ENCODE measurements at regions not wholly inside any gene's neighbourhood (a gene's known extent, or its start where the extent isn't known, plus 50 kb on each side); places are given as distances from the start of the nearest gene placed in this dataset.
"Not testable (repeated sequence)": the region's sequence is repeated elsewhere in the genome, so short reads cannot be mapped to it uniquely, and the experiment has no call there.

DNA sequence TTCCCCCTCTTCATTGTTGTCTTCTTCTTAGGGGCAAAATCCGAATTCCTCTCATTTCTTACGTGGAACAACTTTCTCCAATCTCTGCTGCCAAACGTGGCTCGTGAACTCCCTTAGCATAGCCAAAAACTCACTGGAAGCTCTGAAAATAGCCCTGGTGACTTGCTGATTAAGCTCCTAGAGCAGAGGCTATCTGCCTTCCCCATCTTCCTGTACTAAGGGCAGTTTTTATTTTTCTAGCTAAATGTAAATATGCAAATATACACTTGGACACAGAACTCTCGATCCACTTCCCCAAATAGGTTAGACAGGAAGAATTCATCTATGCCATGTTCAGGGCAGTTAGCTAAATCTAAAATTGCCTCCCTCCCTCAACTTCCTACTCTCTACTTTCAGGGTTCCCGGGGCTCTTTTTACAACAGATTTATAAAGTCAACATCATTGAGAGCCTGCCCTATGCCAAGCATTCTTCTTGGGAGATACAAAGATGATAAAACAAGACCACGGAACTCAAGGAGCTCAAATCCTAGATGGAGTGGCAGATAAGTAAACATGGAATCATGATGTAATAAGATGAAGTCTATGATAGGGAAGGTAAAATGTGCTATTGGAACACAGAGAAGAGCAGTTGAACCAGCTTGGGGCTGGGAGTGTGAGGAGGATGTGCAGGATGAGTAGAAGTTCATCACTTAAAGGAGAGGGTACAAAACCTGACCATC, 59.4 kb upstream of the FMOD start:
- Histone ChIP-seq H3K4me3 (ENCODE audit: low read length in 2 of 2) (no peak overlapping the region), H3K4me1 (ENCODE audit: control insufficient read depth in 2 of 2, insufficient read depth in 2 of 2, low read length in 2 of 2) (peaks cover 17 to 32% of the 10 kb centered on the region in 2 donors), H3K27ac (ENCODE audit: low read depth in 2 of 2, low read length in 2 of 2) (no peak overlapping the region), H3K27me3 (ENCODE audit: control insufficient read depth in 2 of 2, insufficient read depth in 2 of 2, low read length in 2 of 2) (no peaks in the 10 kb centered on the region), H3K9ac (ENCODE audit: low read depth in 1 of 2, low read length in 2 of 2) (no peak overlapping the region), H3K9me3 (ENCODE audit: control insufficient read depth in 2 of 2, low read length in 2 of 2) (no peaks in the 10 kb centered on the region), H3K36me3 (ENCODE audit: control insufficient read depth in 2 of 2, insufficient read depth in 2 of 2, low read length in 2 of 2) (no peaks in the 10 kb centered on the region)

DNA sequence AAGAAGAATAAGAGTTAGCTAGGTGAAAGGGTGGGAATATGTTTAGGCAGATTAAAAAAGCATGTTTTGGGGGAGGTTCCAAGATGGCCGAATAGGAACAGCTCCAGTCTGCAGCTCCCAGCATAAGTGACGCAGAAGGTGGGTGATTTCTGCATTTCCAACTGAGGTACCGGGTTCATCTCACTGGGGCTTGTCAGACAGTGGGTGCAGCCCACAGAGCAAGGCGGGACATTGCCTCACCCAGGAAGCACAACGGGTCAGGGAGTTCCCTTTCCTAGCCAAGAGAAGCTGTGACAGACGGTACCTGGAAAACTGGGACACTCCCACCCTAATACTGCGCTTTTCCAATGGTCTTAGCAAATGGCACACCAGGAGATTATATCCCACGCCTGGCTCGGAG, 60.5 kb upstream of the FMOD start:
- H3K9me3 ChIP-seq (ENCODE audit: control insufficient read depth in 2 of 2, low read length in 2 of 2); H3K27me3 ChIP-seq (ENCODE audit: control insufficient read depth in 2 of 2, insufficient read depth in 2 of 2, low read length in 2 of 2); H3K4me3 ChIP-seq (ENCODE audit: low read length in 2 of 2): not testable (repeated sequence)

DNA sequence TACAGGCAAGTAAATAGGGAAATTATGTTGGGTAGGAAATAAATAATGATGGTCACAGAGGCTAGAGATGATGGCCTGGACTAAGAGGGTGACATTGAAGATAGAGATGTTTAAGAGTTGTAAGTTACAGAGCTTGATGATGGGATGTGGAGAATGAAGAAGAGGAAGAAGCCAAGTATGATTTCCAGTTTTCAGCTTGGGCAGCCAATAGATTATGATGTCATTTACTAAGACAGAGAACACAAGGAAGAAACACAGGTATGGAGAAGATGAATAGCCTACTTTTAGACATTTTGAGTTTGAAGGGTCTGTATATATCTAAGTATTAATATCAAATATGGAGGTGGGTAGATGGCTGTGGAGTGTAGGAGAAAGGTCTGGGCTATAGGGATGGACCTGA, 56.0 kb upstream of the PRELP start:
- no peaks in the 10 kb centered on the region for H3K36me3 ChIP-seq (ENCODE audit: control insufficient read depth in 2 of 2, insufficient read depth in 2 of 2, low read length in 2 of 2)
- no peak overlapping the region for H3K27ac ChIP-seq (ENCODE audit: low read depth in 2 of 2, low read length in 2 of 2)
- no peaks in the 10 kb centered on the region for H3K27me3 ChIP-seq (ENCODE audit: control insufficient read depth in 2 of 2, insufficient read depth in 2 of 2, low read length in 2 of 2)
- no peaks in the 10 kb centered on the region for H3K9me3 ChIP-seq (ENCODE audit: control insufficient read depth in 2 of 2, low read length in 2 of 2)
- H3K4me3 ChIP-seq (ENCODE audit: low read length in 2 of 2) = no peak overlapping the region
- peaks cover 0 to 3% of the 10 kb centered on the region in 2 donors for H3K4me1 ChIP-seq (ENCODE audit: control insufficient read depth in 2 of 2, insufficient read depth in 2 of 2, low read length in 2 of 2)
- no peak overlapping the region for H3K9ac ChIP-seq (ENCODE audit: low read depth in 1 of 2, low read length in 2 of 2)

More for the DNA sequence above, 60.5 kb upstream of the FMOD start:
- H3K27ac ChIP-seq (ENCODE audit: low read depth in 2 of 2, low read length in 2 of 2); H3K36me3 ChIP-seq (ENCODE audit: control insufficient read depth in 2 of 2, insufficient read depth in 2 of 2, low read length in 2 of 2); H3K9ac ChIP-seq (ENCODE audit: low read depth in 1 of 2, low read length in 2 of 2): not testable (repeated sequence)
- H3K4me1 ChIP-seq (ENCODE audit: control insufficient read depth in 2 of 2, insufficient read depth in 2 of 2, low read length in 2 of 2) = peaks cover 14 to 27% of the 10 kb centered on the region in 2 donors

DNA sequence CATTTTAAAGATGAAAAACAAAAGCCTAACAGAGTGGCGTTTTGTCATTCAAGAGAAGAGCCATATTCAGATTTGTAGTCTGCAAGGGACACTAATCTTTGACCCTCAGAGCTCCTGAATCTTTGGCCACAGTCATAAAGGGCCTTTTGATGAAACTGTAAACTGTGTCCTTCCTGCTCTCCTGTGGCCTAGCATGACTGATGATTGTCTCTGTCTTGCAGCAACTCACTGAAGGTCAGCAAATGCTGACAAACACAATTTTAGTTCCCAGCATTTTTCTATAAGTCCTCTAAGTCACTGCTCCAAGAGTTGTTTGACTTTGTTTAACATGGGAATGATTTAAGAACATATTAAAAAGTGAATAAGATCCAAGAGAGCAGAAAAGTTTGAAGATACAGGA, 55.3 kb upstream of the PRELP start:
- no peak overlapping the region for H3K9ac ChIP-seq (ENCODE audit: low read depth in 1 of 2, low read length in 2 of 2)
- no peak overlapping the region for H3K4me3 ChIP-seq (ENCODE audit: low read length in 2 of 2)
- H3K4me1 ChIP-seq (ENCODE audit: control insufficient read depth in 2 of 2, insufficient read depth in 2 of 2, low read length in 2 of 2) = peaks cover 7 to 10% of the 10 kb centered on the region in 2 donors
- no peak overlapping the region for H3K27ac ChIP-seq (ENCODE audit: low read depth in 2 of 2, low read length in 2 of 2)
- no peaks in the 10 kb centered on the region for H3K9me3 ChIP-seq (ENCODE audit: control insufficient read depth in 2 of 2, low read length in 2 of 2)
- no peaks in the 10 kb centered on the region for H3K36me3 ChIP-seq (ENCODE audit: control insufficient read depth in 2 of 2, insufficient read depth in 2 of 2, low read length in 2 of 2)
- H3K27me3 ChIP-seq (ENCODE audit: control insufficient read depth in 2 of 2, insufficient read depth in 2 of 2, low read length in 2 of 2) = no peaks in the 10 kb centered on the region

DNA sequence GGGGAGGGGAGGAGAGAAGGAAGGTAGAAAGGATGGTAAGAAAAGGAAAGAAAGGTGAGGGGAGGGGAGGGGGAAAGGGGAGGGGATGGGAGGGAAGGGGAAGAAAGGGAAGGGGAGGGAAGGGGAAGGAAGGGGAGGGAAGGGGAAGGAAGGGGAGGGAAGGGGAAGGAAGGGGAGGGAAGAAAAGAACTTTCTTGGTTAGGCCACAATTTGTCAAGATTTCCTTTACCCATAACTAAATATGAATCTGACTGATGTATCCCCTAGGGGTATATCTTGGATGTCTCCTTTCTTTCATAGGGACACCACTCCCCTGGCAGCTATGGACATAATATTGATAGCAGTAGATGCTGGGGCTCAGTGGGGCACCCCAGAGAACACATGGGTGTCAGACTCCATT, 54.4 kb upstream of the PRELP start:
- Histone ChIP-seq H3K36me3 (ENCODE audit: control insufficient read depth in 2 of 2, insufficient read depth in 2 of 2, low read length in 2 of 2) (no peaks in the 10 kb centered on the region), H3K9me3 (ENCODE audit: control insufficient read depth in 2 of 2, low read length in 2 of 2) (no peaks in the 10 kb centered on the region), H3K27ac (ENCODE audit: low read depth in 2 of 2, low read length in 2 of 2) (no peak overlapping the region), H3K9ac (ENCODE audit: low read depth in 1 of 2, low read length in 2 of 2) (no peak overlapping the region), H3K4me3 (ENCODE audit: low read length in 2 of 2) (no peak overlapping the region), H3K27me3 (ENCODE audit: control insufficient read depth in 2 of 2, insufficient read depth in 2 of 2, low read length in 2 of 2) (no peaks in the 10 kb centered on the region), H3K4me1 (ENCODE audit: control insufficient read depth in 2 of 2, insufficient read depth in 2 of 2, low read length in 2 of 2) (peaks cover 15 to 19% of the 10 kb centered on the region in 2 donors)

DNA sequence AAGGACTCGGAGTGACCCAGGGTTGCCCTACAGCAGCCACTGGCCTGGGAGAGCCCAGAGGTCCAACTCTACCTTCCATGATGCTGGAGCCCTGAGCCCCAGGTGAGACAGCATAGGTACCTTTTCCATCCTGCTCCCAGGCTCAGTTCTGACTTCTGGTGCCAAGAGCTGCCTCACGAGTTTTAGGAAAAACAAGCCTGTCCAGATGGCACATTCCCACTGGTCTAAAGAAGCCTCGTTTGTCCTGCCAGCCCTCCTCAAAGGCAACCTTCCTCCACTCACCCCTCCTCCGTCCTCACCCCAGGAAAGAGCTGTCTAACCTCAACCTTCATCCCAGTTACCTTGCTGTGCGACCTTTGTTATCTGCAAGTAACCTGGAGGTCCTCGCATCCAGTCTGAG, 53.5 kb upstream of the PRELP start:
- H3K4me3 ChIP-seq (ENCODE audit: low read length in 2 of 2) = no peak overlapping the region
- no peaks in the 10 kb centered on the region for H3K36me3 ChIP-seq (ENCODE audit: control insufficient read depth in 2 of 2, insufficient read depth in 2 of 2, low read length in 2 of 2)
- H3K27ac ChIP-seq (ENCODE audit: low read depth in 2 of 2, low read length in 2 of 2) = no peak overlapping the region
- no peaks in the 10 kb centered on the region for H3K9me3 ChIP-seq (ENCODE audit: control insufficient read depth in 2 of 2, low read length in 2 of 2)
- peaks cover 19 to 25% of the 10 kb centered on the region in 2 donors for H3K4me1 ChIP-seq (ENCODE audit: control insufficient read depth in 2 of 2, insufficient read depth in 2 of 2, low read length in 2 of 2)
- H3K27me3 ChIP-seq (ENCODE audit: control insufficient read depth in 2 of 2, insufficient read depth in 2 of 2, low read length in 2 of 2) = no peaks in the 10 kb centered on the region
- no peak overlapping the region for H3K9ac ChIP-seq (ENCODE audit: low read depth in 1 of 2, low read length in 2 of 2)

DNA sequence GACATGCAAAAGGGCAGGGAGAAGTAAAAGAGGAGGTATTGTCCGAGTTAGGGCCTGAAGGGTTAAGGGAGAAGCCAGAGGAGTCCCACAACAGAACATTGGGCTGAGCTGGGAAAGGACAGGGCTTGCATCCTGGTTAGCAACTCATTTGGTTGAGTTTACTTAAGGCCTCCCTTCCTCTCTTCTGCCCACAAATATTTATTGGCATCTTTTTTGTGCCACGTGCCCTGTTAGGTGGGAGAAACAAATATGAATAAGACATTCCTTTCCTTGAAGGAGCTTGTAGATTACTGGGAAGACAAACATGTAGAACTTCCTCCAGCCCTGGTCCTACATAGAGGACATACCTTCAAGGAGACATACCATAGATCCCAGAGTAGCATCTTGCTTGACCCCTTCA, 53.0 kb upstream of the PRELP start:
- H3K4me1 ChIP-seq (ENCODE audit: control insufficient read depth in 2 of 2, insufficient read depth in 2 of 2, low read length in 2 of 2) = peaks cover 22 to 25% of the 10 kb centered on the region in 2 donors
- H3K27me3 ChIP-seq (ENCODE audit: control insufficient read depth in 2 of 2, insufficient read depth in 2 of 2, low read length in 2 of 2) = no peaks in the 10 kb centered on the region
- H3K27ac ChIP-seq (ENCODE audit: low read depth in 2 of 2, low read length in 2 of 2) = no peak overlapping the region
- H3K36me3 ChIP-seq (ENCODE audit: control insufficient read depth in 2 of 2, insufficient read depth in 2 of 2, low read length in 2 of 2) = no peaks in the 10 kb centered on the region
- no peaks in the 10 kb centered on the region for H3K9me3 ChIP-seq (ENCODE audit: control insufficient read depth in 2 of 2, low read length in 2 of 2)
- no peak overlapping the region for H3K9ac ChIP-seq (ENCODE audit: low read depth in 1 of 2, low read length in 2 of 2)
- H3K4me3 ChIP-seq (ENCODE audit: low read length in 2 of 2) = no peak overlapping the region

DNA sequence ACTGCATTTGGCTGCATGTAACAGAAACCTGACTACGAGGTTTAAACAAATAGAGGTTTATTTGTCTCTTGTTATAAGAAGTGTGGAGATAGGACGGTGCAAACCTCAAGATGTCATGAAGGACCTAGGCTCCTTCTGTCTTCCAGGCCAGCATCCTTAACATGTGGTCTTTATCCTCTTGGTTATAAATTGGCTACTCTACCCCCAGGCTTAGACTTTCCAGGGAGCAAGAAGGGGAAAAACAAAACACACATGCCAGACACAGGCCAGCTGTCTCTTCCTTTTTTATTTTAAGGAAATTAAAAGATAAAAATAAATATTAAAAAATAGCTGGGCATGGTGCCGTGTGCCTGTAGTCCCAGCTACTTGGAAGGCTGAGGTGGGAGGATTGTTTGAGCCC, 51.3 kb upstream of the PRELP start:
- Histone ChIP-seq H3K9ac (ENCODE audit: low read depth in 1 of 2, low read length in 2 of 2) (no peak overlapping the region), H3K4me3 (ENCODE audit: low read length in 2 of 2) (no peak overlapping the region), H3K4me1 (ENCODE audit: control insufficient read depth in 2 of 2, insufficient read depth in 2 of 2, low read length in 2 of 2) (peaks cover 22 to 25% of the 10 kb centered on the region in 2 donors), H3K27ac (ENCODE audit: low read depth in 2 of 2, low read length in 2 of 2) (no peak overlapping the region), H3K9me3 (ENCODE audit: control insufficient read depth in 2 of 2, low read length in 2 of 2) (no peaks in the 10 kb centered on the region), H3K27me3 (ENCODE audit: control insufficient read depth in 2 of 2, insufficient read depth in 2 of 2, low read length in 2 of 2) (no peaks in the 10 kb centered on the region), H3K36me3 (ENCODE audit: control insufficient read depth in 2 of 2, insufficient read depth in 2 of 2, low read length in 2 of 2) (no peaks in the 10 kb centered on the region)

DNA sequence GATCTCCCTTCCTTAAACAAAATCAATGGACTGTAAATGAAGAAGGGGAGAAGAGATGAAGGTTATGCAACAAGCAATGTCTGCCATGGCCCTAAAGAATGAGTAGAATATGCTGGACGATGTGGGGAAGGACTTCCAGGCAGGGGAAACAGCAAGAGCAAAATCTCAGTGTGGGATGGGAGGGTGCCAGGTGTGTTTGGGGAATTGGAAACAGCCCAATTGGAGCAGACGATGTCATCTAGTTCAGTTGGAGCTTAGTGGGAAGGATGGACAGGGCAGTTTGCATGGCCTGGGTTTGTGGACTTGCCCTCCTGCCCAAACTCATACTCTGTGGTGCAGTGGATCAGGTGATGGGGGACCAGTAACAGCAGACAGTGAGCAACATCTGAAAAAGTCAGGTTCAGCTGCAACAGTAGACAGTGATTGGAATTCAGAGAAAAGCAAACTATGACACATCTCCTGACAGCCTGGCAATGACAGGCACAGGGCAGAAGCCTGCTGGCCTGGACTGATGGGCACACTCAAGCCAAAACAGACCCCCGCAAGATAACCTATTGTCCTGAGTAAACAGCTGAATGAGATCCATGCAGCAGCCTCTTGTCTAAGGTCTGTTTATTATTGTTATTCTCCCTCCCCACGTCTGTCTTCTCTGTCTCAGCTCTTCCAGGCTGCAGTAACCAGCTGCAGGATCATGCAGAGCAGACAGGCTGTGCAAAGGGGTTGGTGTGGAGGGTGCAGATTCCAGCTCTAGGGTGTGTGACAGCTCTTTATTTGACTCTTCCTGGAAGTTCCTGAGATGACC, 50.5 kb upstream of the PRELP start:
- H3K4me1 ChIP-seq (ENCODE audit: control insufficient read depth in 2 of 2, insufficient read depth in 2 of 2, low read length in 2 of 2) = peaks cover 28 to 32% of the 10 kb centered on the region in 2 donors
- peak overlapping the region; percentile 90 to 95 for H3K27ac ChIP-seq (ENCODE audit: low read depth in 2 of 2, low read length in 2 of 2)
- peak overlapping the region in 1 of 2 donors; percentile 72 for H3K9ac ChIP-seq (ENCODE audit: low read depth in 1 of 2, low read length in 2 of 2)
- H3K4me3 ChIP-seq (ENCODE audit: low read length in 2 of 2) = peak overlapping the region; percentile 0 to 18
- no peaks in the 10 kb centered on the region for H3K27me3 ChIP-seq (ENCODE audit: control insufficient read depth in 2 of 2, insufficient read depth in 2 of 2, low read length in 2 of 2)
- no peaks in the 10 kb centered on the region for H3K36me3 ChIP-seq (ENCODE audit: control insufficient read depth in 2 of 2, insufficient read depth in 2 of 2, low read length in 2 of 2)
- H3K9me3 ChIP-seq (ENCODE audit: control insufficient read depth in 2 of 2, low read length in 2 of 2) = no peaks in the 10 kb centered on the region

DNA sequence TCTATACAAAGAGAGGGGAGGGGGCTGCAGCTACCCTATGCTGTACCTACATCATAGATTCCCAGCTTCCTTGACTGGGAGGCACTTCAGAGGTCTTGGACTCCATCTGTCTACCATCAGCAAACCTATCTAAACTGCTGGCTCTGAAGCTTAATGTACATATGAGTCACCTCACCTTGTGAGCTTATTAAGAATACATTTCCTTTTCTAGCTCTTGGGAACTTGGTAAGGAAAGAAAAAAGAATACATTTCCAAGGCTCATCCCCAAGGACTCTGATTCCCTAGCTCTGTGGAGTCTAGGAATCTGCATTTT, 50.0 kb upstream of the PRELP start:
- H3K9ac ChIP-seq (ENCODE audit: low read depth in 1 of 2, low read length in 2 of 2) = peak overlapping the region in 1 of 2 donors; percentile 72
- H3K36me3 ChIP-seq (ENCODE audit: control insufficient read depth in 2 of 2, insufficient read depth in 2 of 2, low read length in 2 of 2) = no peaks in the 10 kb centered on the region
- H3K27ac ChIP-seq (ENCODE audit: low read depth in 2 of 2, low read length in 2 of 2) = peak overlapping the region; percentile 90 to 95
- peaks cover 31 to 37% of the 10 kb centered on the region in 2 donors for H3K4me1 ChIP-seq (ENCODE audit: control insufficient read depth in 2 of 2, insufficient read depth in 2 of 2, low read length in 2 of 2)
- H3K27me3 ChIP-seq (ENCODE audit: control insufficient read depth in 2 of 2, insufficient read depth in 2 of 2, low read length in 2 of 2) = no peaks in the 10 kb centered on the region
- H3K4me3 ChIP-seq (ENCODE audit: low read length in 2 of 2) = peak overlapping the region; percentile 53 to 55
- no peaks in the 10 kb centered on the region for H3K9me3 ChIP-seq (ENCODE audit: control insufficient read depth in 2 of 2, low read length in 2 of 2)
